ENCODE measurements at regions not wholly inside any gene's neighbourhood (a gene's known extent, or its start where the extent isn't known, plus 50 kb on each side); places are given as distances from the start of the nearest gene placed in this dataset.
"Not testable (repeated sequence)": the region's sequence is repeated elsewhere in the genome, so short reads cannot be mapped to it uniquely, and the experiment has no call there.

DNA sequence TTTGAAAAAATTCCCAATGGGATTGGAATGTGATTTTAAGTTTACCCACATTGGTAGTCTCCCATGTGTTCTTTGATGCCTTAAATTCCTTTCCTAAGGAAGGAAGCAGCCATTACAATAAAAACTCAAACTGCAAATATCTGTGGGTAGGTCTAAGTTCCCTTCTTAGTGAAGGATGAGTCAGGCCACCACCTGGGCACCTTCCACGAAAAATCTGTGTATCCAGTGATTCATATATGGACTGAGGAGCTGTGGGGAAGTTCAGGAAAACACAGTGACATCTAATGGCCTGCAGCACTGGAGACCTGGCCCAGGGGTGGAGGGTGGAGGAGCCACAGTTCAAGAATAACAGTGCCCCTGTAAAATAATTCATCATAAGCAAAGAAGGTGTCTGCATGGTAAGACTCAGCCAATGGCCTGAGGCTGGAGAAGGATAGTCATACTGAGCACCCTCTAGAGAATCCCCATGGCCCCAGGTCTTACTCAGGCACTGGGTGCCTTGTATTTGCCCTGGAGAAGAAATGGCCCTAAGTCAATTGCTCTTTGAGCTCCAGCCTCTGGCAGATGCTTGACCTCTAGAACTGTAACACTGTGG, 248.6 kb downstream of the SP3 start:
- Mint-ChIP-seq H3K27me3 (peaks cover 15% of the 10 kb centered on the region), H3K9me3 (no peaks in the 10 kb centered on the region), H3K27ac (no peak overlapping the region), H3K4me1 (no peaks in the 10 kb centered on the region), H3K36me3 (no peaks in the 10 kb centered on the region), H3K4me3 (no peak overlapping the region)
- no peak for DNase-seq (ENCODE audit: low spot score in 2 of 2)
- ATAC-seq (ENCODE audit: low read depth) = no peak

DNA sequence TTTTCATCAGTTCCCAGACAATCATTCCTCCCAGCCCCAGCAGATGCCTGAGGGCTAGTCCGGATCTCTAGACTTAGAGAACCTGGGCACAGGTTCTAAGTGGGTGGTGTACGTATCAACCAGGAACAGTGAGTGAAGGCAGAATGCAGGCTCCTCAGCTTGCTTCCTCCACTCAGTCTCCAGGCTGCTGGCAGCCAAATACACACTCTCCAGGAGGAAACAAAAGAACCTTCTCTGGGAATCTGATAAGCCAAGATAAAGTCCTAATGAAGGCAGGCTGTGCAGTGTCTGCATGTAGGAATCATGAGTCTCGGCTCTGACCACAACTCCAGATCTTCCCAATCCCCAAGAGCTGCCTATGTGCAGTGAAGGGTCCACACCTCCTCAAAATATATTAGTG, 245.7 kb downstream of the SP3 start:
- H3K4me3 Mint-ChIP-seq = no peak overlapping the region
- DNase-seq (ENCODE audit: low spot score in 2 of 2) = no peak
- peaks cover 17% of the 10 kb centered on the region for H3K27me3 Mint-ChIP-seq
- H3K27ac Mint-ChIP-seq = no peak overlapping the region
- no peak for ATAC-seq (ENCODE audit: low read depth)
- H3K4me1 Mint-ChIP-seq = no peaks in the 10 kb centered on the region
- H3K36me3 Mint-ChIP-seq = no peaks in the 10 kb centered on the region
- H3K9me3 Mint-ChIP-seq = no peaks in the 10 kb centered on the region

DNA sequence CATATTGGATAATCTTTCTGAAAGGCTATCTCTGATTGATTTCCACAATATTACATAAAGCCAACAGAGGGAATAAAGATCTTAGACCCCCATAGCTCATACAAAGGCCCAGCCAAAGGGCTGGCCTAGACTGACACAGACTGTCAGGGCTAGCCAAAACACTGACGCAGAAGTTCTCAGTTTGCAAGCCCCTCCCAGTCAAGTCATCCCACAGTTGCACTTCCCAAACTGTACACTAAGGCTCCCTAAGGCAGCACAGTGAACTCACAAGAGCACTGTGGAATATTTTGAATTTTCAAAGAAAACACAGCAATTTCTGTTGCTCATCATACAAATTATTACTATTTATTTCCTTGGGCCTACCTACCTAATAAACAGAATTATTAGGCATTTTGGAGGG, 244.9 kb downstream of the SP3 start:
- H3K27ac Mint-ChIP-seq = no peak overlapping the region
- ATAC-seq (ENCODE audit: low read depth) = no peak
- H3K4me1 Mint-ChIP-seq = no peaks in the 10 kb centered on the region
- H3K4me3 Mint-ChIP-seq = no peak overlapping the region
- peaks cover 17% of the 10 kb centered on the region for H3K27me3 Mint-ChIP-seq
- H3K36me3 Mint-ChIP-seq = no peaks in the 10 kb centered on the region
- H3K9me3 Mint-ChIP-seq = no peaks in the 10 kb centered on the region
- DNase-seq (ENCODE audit: low spot score in 2 of 2) = no peak

DNA sequence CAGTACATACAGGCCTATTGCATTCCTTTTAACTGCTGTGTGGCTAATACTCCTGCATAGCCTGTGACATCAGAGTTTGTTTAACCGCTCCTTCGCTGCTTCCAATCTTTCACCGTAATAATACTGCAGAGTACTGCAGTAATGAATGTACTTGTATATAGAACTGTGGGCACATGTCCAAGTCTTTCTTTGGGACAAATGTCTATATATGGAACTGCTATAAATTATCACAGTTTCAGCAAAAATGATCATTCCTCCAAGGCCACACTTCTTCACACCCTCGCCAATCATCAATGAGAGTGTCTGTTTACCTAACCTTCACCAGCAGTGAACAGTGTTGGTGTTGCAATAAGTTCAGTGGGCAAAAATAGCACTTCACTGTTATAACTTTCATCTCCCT, 230.4 kb downstream of the SP3 start:
- Mint-ChIP-seq H3K4me1 (no peaks in the 10 kb centered on the region), H3K9me3 (peaks cover 7% of the 10 kb centered on the region), H3K4me3 (no peak overlapping the region), H3K36me3 (peaks cover 3% of the 10 kb centered on the region), H3K27ac (no peak overlapping the region), H3K27me3 (no peaks in the 10 kb centered on the region)
- DNase-seq (ENCODE audit: low spot score in 2 of 2) = no peak
- no peak for ATAC-seq (ENCODE audit: low read depth)

DNA sequence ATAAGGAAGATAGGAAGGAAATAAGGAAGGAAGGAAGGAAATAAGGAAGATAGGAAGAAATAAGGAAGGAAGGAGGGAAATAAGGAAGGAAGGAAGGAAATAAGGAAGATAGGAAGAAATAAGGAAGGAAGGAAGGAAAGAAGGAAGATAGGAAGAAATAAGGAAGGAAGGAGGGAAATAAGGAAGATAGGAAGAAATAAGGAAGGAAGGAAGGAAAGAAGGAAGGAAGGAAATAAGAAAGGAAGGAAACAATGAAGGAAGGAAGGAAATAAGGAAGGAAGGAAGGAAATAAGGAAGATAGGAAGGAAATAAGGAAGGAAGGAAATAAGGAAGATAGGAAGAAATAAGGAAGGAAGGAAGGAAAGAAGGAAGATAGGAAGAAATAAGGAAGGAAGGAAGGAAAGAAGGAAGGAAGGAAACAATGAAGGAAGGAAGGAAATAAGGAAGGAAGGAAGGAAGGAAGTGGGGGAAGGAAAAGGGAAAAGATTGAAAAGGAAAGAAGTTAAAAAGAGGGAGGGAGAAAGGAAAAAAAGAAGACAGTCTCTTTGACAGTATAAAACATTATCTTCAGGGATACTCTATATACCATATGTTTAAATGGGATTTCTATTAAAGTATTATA, 227.1 kb downstream of the SP3 start:
- peak overlapping the region; percentile 74 for H3K27ac Mint-ChIP-seq
- not testable (repeated sequence) for ATAC-seq (ENCODE audit: low read depth); H3K36me3 Mint-ChIP-seq; H3K4me1 Mint-ChIP-seq; H3K9me3 Mint-ChIP-seq; DNase-seq (ENCODE audit: low spot score in 2 of 2); H3K27me3 Mint-ChIP-seq; H3K4me3 Mint-ChIP-seq

DNA sequence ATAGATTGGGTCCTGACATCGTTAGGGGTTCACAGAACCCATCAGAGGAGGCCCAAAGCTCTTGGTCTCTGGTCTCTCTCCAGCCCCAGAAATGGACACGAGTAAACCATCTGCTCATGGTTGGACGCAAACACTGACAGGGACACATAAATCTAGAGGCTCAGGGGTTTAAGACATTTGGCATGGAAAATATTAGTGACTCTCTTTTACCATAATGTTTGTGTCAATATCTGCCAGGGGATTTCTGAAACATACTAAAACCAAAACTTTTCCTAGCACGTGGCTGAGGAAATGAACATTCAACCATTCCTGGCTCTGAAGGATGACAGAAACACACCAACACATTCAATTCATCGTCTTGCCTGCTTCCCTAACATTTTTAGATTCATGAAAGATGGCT, 226.2 kb downstream of the SP3 start:
- no peaks in the 10 kb centered on the region for H3K4me1 Mint-ChIP-seq
- ATAC-seq (ENCODE audit: low read depth) = no peak

DNA sequence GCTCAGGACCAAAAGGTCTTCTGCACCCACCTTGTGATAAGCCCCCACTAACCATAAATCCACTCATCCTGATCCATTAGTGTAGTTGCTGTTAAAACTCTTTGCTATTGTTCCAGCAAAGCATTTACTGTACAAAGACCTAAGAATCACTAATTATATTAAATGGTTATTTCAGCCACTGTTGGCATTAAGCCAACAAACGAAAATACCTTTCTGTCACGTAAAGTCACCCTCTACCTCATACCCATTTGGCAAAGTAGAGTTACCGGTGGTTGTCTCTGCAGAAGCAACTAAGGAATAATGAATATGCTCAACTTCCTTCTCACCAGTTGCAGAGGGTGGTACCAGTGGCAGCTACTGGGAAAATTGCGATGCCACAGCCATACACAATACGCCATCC, 224.5 kb downstream of the SP3 start:
- Mint-ChIP-seq H3K27me3 (peaks cover 11% of the 10 kb centered on the region), H3K9me3 (peaks cover 5% of the 10 kb centered on the region), H3K27ac (no peak overlapping the region), H3K4me1 (no peaks in the 10 kb centered on the region), H3K4me3 (no peak overlapping the region), H3K36me3 (peaks cover 3% of the 10 kb centered on the region)
- DNase-seq (ENCODE audit: low spot score in 2 of 2) (no peak), ATAC-seq (ENCODE audit: low read depth) (no peak)

More for the DNA sequence above, 226.2 kb downstream of the SP3 start:
- H3K4me3 Mint-ChIP-seq = no peak overlapping the region
- H3K36me3 Mint-ChIP-seq = peaks cover 3% of the 10 kb centered on the region
- no peak overlapping the region for H3K27ac Mint-ChIP-seq
- no peak for DNase-seq (ENCODE audit: low spot score in 2 of 2)
- H3K9me3 Mint-ChIP-seq = peaks cover 5% of the 10 kb centered on the region
- peaks cover 7% of the 10 kb centered on the region for H3K27me3 Mint-ChIP-seq

DNA sequence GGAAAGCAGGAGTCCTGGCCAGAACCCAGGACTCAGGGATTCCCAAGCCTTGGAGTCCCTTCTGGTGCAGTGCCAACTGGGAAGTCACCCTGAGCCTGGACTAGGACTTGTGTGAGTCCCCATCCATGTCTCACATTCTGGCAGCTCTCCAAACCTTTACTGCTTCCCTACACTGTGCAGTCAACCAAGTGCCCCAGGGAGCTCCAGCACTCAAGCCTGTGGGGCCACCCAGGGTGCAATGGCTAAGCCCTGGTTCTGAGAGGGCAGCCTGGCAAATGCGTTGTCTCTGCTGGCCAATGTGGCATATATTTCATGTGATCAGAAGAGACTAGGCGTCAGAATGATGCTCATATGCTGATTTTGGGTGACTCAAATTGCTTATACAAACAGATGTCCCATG, 223.4 kb downstream of the SP3 start:
- Mint-ChIP-seq H3K9me3 (peaks cover 5% of the 10 kb centered on the region), H3K4me1 (no peaks in the 10 kb centered on the region), H3K27me3 (peaks cover 16% of the 10 kb centered on the region), H3K27ac (no peak overlapping the region), H3K4me3 (no peak overlapping the region), H3K36me3 (peaks cover 3% of the 10 kb centered on the region)
- DNase-seq (ENCODE audit: low spot score in 2 of 2) = no peak
- ATAC-seq (ENCODE audit: low read depth) = no peak

DNA sequence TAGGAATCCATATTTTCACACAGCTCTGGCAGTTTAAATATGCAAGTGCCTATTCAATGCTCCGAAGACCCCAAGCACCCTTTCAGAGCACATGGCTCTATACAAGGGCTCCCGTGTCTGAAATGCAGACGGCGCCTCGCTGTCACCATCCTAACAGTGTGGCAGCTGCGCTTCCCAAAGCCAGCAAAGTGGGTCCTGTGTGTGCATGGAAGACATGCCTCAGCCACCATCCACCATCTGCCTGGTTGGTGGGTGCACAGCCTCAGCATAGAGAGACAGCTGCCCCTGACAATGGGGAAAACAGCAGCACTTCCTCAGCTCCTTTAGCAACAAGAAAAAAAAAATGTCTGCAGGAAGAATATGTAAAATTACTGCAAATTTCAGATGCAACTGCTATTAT, 218.1 kb downstream of the SP3 start:
- DNase-seq (ENCODE audit: low spot score in 2 of 2) (no peak), ATAC-seq (ENCODE audit: low read depth) (no peak)
- no peak overlapping the region for H3K4me3 Mint-ChIP-seq
- no peak overlapping the region for H3K27ac Mint-ChIP-seq
- H3K4me1 Mint-ChIP-seq = no peaks in the 10 kb centered on the region
- H3K27me3 Mint-ChIP-seq = peaks cover 19% of the 10 kb centered on the region
- H3K9me3 Mint-ChIP-seq = no peaks in the 10 kb centered on the region
- H3K36me3 Mint-ChIP-seq = no peaks in the 10 kb centered on the region

DNA sequence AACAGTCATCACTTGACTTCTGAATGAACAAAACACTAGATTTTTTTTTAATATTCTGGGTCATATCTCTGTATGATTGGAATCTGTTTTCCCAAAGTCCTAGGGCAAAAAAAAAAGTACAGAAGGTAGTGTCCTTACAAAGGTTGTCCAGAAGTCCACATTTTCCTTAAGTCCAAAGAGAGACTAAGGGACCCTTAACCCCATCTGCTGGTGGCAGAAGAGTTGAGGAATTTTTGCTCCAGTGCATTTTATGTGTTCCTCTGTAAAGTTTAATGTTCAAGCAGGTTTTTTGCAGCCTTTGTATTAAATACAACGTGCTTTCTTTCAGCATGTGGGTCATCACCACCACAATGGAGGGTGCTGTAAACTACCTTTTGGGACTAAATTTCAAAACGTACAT, 215.9 kb downstream of the SP3 start:
- Mint-ChIP-seq H3K9me3 (no peaks in the 10 kb centered on the region), H3K4me3 (no peak overlapping the region), H3K27me3 (peaks cover 12% of the 10 kb centered on the region), H3K27ac (no peak overlapping the region), H3K4me1 (no peaks in the 10 kb centered on the region), H3K36me3 (no peaks in the 10 kb centered on the region)
- ATAC-seq (ENCODE audit: low read depth) = no peak
- no peak for DNase-seq (ENCODE audit: low spot score in 2 of 2)

DNA sequence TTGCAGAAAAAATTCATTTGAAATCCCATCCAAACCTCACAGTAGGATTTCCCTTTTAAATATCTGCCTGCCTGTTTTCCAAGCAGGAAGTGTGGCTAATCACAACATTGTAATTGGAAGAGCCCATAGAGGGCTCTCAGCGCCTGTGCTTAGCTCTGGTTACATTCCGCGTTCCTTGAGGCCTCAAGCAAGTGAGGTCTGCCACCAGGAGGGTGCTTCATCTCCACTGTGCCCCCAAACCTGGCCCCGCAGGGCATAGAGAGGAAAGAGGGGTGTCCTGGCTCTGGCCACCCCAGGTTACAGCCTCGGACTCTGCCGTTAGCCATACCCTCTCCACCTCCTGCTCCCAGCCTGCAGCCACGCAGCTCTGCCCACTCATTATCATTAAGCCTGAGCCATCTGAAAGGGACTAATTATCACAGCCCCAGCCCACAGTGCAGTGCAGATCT, 214.8 kb downstream of the SP3 start:
- no peak for ATAC-seq (ENCODE audit: low read depth)
- H3K27ac Mint-ChIP-seq = no peak overlapping the region
- no peak overlapping the region for H3K4me3 Mint-ChIP-seq
- DNase-seq (ENCODE audit: low spot score in 2 of 2) = no peak
- no peaks in the 10 kb centered on the region for H3K4me1 Mint-ChIP-seq
- no peaks in the 10 kb centered on the region for H3K9me3 Mint-ChIP-seq
- no peaks in the 10 kb centered on the region for H3K36me3 Mint-ChIP-seq
- H3K27me3 Mint-ChIP-seq = peaks cover 13% of the 10 kb centered on the region

DNA sequence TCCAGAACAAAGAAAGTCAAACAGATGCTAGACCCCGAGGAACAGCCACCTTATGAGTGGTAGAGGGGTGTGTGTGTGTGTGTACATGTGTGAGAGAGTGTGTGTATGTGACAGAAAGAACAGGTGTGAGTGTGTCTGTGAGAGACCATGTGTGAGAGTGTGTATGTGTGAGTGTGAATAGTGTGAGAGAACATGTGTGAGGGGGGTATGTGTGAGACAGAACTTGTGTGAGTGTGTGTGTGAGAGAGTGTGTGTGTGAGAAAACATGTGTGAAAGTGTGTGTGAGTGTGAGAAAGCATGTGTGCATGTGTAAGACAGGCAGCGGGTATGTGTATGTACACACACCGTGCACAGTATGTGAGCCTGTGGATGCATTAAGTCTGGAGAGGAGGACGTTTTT, 214.3 kb downstream of the SP3 start:
- Mint-ChIP-seq H3K27me3 (peaks cover 13% of the 10 kb centered on the region), H3K4me3 (no peak overlapping the region), H3K4me1 (no peaks in the 10 kb centered on the region), H3K36me3 (no peaks in the 10 kb centered on the region), H3K27ac (no peak overlapping the region), H3K9me3 (no peaks in the 10 kb centered on the region)
- ATAC-seq (ENCODE audit: low read depth) = no peak
- DNase-seq (ENCODE audit: low spot score in 2 of 2) = no peak

DNA sequence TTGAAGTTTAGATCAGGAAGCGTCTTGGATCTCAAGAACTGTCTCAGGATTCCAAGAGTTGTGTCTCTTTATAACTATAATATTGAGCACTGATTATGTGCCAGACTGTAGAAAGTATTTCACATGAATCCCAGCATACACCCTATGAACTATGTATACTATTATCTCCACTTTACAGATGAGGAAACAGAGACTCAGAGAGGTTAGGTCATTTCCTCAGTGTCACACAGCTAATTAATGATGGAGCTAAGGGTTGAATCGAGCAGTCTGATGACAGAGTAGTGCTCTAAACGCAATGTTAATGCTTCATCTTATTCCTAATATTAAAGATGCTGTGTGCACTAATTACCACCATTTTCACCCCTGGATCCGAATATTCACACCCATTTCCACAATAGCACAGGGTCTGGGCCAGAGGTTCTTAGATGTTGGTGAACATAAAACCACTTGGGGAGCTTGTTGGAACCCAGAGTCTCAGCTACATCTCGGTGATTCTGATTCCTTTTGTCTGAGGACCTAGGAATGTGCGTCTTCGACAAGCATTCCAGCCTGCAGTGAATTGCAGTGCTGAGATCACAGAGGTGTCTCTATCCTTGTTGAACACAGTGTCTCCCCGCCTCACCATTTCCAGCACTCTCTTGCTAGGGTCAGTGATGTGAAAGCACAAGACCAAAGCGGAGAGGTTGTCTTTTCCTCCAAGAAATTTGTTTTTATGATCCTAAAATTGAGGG, 213.8 kb downstream of the SP3 start:
- DNase-seq (ENCODE audit: low spot score in 2 of 2) (no peak), ATAC-seq (ENCODE audit: low read depth) (no peak)
- Mint-ChIP-seq H3K9me3 (no peaks in the 10 kb centered on the region), H3K36me3 (no peaks in the 10 kb centered on the region), H3K27ac (no peak overlapping the region), H3K4me1 (no peaks in the 10 kb centered on the region), H3K27me3 (peaks cover 8% of the 10 kb centered on the region), H3K4me3 (no peak overlapping the region)

DNA sequence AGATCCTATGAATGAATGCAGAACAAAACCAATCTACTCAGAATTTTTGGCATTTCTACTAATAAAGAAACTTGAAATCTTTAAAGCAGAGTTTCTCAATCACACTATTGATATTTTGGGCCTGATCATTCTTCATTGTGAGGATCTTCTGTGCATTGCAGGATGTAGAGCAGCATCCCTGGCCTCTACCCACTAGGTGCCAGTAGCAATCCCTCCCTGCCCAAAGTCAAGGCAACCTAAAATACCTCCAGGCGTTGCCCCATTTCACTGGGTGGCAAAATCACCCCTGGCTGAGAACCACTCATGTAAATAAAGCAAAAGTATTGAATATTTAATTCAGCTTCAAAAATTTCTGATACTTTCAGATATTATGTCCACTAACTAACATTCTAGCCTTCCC, 213.0 kb downstream of the SP3 start:
- no peak overlapping the region for H3K4me3 Mint-ChIP-seq
- peak; percentile 42 for ATAC-seq (ENCODE audit: low read depth)
- no peaks in the 10 kb centered on the region for H3K4me1 Mint-ChIP-seq
- H3K36me3 Mint-ChIP-seq = no peaks in the 10 kb centered on the region
- H3K9me3 Mint-ChIP-seq = no peaks in the 10 kb centered on the region
- DNase-seq (ENCODE audit: low spot score in 2 of 2) = no peak
- peaks cover 8% of the 10 kb centered on the region for H3K27me3 Mint-ChIP-seq
- H3K27ac Mint-ChIP-seq = no peak overlapping the region

DNA sequence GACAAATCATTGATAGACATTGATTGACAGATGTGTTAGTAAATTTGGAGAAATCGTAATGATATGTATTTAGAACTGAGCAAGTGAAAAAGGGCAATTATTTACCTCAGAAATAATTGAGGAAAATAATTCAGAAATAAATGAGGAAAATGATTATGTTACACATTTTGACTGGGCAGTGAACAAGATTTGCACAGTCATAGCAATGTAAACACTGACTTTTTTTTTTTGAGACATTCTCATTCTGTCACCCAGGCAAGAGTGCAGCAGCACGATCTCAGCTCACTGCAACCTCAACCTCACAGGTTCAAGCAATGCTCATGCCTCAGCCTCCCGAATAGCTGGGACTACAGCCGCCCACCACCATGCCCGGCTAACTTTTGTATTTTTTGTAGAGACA, 211.7 kb downstream of the SP3 start:
- Mint-ChIP-seq H3K27ac (no peak overlapping the region), H3K36me3 (no peaks in the 10 kb centered on the region), H3K9me3 (no peaks in the 10 kb centered on the region), H3K27me3 (peaks cover 15% of the 10 kb centered on the region), H3K4me1 (no peaks in the 10 kb centered on the region), H3K4me3 (no peak overlapping the region)
- ATAC-seq (ENCODE audit: low read depth) = no peak
- no peak for DNase-seq (ENCODE audit: low spot score in 2 of 2)
